ENCODE measurements at regions not wholly inside any gene's neighbourhood (a gene's known extent, or its start where the extent isn't known, plus 50 kb on each side); places are given as distances from the start of the nearest gene placed in this dataset.

DNA sequence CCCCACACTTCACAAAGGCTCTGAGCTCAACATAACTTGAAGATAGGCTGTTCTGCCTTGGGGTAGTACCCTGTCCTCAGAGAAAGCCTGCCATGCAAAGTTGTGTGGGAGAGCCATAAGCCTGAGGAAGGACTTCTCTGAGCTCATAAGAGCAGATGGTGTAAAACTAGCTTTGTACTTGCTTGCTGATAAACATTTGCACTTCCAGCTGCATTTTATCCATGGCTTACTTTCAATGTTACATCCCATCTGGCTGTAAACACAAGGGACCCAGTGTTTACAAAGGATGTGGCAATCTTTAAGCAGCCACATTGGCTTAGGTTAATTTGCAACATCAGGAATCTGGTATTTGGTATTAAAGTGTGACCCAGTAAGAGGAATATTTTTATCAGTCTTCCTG lies 258.1 kb downstream of the IPO8 start:
- peak; percentile 39 for DNase-seq (ENCODE audit: low spot score)

DNA sequence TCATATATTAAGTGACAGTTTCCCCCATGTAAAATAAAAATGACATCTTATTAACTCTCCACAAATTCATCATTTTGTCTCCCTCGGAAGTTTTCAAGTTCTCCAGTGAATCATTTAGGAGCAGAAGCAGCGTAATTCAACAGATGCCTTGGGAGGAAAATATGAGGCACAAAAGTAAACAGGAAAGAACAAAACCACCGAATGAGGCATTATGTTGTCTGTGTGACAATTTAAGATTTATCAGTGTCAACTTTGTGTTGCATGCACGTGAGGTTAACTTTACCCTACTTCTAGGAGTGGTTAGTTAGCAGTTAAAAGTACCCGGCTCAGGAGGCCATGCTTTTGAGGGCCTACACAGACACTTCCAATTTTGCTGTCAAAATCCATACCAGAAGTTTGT lies 258.6 kb downstream of the IPO8 start:
- DNase-seq (ENCODE audit: low spot score) = no peak

DNA sequence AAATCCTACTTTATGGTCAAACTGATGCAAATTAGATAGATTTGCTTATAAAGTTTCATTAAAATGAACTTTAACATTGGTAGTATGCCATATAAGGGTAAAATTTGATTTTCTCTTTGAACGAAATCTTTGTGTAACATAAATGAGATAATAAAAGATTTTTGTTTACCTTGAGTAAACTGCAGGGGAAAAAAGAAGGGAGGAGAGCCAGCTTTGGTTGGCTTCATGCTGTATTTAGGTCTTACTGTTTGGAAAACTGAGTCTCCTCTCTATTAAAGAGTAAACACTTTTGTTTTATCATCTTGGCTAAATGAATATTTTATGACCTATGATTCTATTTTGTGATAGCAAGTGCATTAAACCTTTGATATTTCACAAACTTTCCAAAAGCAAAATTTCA lies 267.6 kb downstream of the IPO8 start:
- DNase-seq (ENCODE audit: low spot score) = no peak

DNA sequence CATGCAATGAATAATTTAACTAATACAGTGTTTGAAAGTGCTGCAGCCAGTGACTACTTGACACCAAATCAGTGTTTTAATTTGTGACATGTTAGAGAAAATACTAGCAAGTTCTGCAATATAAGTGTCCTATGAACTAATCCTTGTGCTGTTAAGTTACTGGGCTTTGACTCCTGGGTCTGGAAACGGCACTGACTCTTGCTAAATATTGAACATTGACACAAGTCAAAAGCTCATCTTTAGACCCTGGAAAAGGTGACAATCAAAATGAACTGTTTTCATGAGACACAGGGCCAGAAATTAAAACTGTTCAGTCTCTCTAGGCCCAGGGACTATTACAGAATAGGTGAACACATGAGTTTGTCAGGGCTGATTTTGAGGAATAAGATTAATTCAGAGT lies 268.1 kb downstream of the IPO8 start:
- no peak for DNase-seq (ENCODE audit: low spot score)

DNA sequence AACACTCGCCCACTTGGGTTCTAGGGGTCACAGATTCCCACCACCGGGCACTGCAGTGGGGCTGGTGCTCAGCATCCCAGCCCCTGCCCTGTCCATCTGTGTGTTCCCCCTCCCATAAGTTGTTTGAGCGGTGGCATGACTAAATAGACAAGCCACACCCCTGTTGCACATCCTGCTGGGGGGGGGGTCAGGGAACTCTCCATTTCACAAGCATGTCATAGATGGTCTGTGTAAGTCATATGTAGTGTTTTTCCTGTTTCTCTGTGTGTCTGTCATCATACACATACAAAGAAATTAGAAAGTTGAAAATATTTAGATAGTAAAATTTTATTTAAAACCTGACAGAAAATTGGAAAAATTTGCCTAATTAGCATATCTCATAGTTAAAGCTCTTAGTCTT lies 270.2 kb downstream of the IPO8 start:
- DNase-seq (ENCODE audit: low spot score) = no peak

DNA sequence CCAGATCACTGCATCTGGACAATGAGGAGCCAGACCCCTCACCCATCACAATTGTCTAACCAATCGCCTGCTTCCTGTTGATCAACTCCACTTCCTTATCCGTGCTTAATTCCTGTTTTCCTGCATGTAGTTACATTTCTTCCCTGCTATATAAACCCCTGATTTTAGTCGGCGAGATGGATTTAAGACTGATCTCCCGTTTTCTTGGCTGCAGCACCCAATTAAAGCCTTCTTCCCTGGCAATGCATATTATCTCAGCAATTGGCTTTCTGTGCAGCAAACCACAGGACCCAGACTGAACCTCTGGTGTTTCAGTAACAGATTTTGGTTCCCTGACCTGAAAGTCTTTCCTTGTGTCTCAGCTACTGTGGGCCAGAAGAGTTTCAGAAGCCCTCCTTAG lies 272.3 kb downstream of the IPO8 start:
- DNase-seq (ENCODE audit: low spot score) = no peak

DNA sequence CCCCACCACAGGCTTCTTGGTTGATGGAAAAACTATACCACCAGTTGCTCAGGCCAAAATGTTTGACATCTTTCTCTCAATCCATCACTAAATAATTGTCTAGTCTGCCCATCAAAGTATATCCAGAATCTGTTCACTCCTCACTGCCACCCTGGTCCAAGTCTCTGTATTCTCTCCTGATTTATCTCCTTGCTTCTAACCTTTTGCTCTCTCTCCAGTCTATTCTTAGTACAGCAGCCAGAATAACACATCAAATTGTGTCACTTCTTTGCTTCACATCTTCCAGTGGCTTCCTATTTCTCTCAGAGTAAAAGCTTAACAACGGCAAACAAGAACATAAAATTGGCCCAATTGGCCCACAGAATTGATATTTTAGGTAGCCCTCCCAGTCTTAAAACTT lies 272.8 kb downstream of the IPO8 start:
- no peak for DNase-seq (ENCODE audit: low spot score)

DNA sequence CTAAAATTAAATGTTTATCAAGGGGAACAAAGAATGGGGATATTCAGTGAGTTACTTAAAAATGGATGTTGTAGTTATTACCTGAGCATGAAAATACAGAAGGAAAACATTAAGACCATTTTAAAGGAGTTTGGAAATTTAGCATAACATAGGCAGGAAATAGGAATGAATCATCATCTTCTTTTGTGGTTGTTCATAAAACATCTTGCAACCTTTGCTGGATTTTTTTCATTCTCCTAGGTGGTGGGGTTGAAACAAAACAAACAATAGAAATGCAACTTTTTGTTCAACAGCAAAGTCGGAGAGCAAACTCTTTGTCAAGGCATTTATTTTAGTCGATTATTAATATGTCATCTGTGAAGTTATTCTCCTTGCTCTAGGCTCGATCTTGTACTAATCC lies 275.1 kb downstream of the IPO8 start:
- no peak for DNase-seq (ENCODE audit: low spot score)

DNA sequence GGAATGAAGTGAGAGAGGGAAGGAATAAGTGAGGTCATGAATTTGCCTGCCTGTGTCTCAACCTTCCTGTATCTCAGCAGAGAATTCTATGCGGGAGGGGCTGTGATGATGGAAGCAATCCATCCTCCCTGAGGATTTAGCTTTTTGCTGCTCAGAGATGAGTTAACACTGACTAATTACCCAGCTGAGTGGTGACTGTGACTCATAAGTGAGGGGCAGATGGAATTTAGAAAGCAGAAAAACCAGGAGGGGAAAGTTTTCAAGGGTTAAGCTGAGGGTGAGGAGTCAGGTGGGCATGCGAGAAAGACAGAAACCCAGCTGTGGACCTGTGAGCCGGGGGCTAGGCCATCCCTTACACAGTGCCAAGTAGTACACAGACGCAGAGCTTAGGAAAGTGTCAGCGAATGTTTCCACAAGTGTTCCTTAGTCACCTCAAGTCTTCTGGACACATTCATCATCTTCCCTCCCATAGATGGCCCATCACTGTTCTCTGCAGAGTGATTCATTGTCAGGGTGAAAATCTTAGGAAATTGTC lies 277.9 kb downstream of the IPO8 start:
- peak; percentile 60 for DNase-seq (ENCODE audit: low spot score)

DNA sequence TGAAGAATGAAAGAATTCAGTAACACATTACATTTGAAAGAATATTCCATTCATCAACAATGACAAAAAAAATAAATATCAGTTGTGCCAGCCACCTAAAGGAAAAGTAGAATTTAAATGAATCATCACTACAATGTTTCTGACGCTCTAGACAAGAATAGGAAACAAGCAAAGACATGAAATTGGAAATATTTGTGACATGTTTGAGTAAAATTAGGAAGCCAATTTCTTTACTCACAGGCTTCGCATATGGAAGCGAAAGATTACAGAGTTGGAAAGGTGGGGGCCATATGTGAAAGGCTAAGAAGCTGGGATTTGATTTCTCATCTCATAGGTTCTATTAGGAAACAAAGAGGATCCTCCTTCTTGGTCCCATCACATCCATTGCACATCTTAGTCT lies 279.0 kb downstream of the IPO8 start:
- DNase-seq (ENCODE audit: low spot score) = no peak

DNA sequence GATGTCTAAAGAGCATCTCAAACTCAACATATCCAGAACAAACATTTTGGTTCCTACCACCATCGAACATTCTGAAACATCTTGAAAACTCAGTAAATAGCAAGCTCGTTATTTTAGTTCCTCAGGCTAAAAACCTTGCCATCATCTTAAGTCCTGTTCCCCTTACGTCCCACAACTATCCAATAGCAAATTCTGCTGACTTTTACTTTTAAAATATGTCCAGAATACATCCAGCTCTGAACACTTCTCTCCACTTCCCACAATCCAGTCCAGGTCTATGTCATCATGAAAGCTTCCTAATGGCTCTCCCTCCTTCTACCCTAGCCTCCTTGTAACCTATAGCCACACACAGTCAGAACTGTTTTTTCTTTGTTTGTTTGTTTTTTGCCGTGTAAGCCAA lies 279.9 kb downstream of the IPO8 start:
- no peak for DNase-seq (ENCODE audit: low spot score)

DNA sequence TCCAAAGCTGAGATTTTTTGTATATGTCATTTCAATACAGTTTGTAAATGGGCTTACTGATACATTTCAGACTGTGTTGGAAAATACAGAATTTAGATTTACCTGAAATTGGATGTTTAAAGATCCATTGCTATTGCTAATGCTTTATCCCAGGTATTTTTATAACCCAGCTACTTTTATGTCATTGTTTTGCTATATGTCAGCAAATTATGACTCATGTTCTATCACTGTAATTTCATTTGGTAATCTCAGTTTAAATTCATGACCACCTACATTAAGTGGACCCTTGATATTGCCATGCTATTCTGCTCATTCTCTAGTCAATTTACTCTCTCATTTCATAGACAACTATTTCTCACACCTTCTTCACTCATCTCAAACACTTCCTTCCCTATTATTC lies 281.2 kb downstream of the IPO8 start:
- DNase-seq (ENCODE audit: low spot score) = no peak

DNA sequence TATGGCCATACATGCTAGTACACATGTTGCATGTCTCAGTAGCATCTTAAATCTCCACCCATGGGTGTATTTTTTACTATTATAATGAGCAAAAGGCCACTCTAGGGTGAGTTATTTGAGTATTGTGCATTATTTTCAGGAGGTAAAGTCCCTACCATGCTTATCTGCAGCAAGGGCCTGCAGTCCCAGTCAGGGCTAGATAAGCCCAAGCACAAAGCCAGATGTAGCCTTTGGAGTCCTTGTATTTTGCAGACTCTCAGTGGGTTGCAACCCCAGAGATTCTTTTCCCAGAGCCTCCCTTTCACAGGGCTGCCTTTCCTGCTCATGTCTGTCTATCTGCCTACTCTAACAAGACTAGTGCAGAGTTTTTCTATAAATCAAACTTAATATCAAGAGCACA lies 295.3 kb downstream of the IPO8 start:
- no peak for DNase-seq (ENCODE audit: low spot score)

DNA sequence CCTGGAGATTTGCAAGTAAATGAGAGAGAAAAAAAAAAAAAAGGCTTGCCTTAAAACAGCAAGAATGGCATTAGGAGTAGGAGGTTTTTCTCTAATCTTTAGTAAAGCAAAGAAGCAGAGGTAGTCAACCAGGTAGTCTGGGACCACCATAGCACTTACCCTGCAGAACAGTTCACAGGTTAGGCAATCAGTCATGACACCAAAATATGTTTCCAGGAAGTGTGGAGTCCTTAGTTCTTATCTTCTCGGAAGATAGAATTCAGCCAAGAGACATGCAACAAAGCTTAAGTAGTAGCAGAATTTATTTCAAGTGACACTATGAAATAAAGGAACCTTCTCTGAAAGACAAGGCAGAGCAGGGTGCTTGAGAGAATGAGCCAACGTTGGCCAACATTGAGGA lies 295.8 kb downstream of the IPO8 start:
- DNase-seq (ENCODE audit: low spot score) = no peak

DNA sequence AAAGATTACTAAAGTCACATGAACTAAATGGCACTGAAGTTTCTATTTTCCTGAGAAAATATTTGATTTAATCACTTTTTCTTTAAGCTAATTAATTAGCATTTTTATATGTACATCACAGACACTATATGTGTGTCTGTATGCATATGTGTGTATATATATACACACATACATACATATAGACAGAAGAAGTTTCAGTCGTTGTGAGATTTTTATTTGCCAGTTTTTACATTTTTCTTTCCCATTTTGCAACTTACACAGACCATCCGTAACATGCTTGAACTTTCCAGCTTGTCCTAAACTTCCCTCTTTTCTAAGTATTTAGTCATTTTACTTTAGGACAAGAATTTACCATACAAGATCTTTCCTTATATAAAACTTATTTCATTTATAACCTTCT lies 299.1 kb downstream of the IPO8 start:
- no peak for DNase-seq (ENCODE audit: low spot score)

DNA sequence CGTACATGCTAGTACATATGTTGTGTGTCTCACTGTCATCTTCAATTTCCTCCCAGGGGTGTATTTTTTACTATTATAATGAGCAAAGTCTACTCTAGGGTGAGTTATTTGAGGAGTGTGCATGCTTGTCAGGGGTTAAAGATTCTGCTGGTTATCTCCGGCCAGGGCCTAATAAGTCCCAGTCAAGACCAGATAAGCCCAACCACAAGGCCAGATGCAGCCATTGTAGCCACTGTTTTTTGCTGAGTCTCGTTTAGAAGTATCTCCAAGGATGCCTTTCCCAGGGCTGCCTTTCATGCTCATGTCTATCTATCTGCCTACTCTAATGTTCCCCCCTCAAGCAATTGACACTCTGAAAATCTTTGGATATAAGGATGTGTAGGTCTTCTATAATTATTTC lies 300.5 kb downstream of the IPO8 start:
- DNase-seq (ENCODE audit: low spot score) = no peak

DNA sequence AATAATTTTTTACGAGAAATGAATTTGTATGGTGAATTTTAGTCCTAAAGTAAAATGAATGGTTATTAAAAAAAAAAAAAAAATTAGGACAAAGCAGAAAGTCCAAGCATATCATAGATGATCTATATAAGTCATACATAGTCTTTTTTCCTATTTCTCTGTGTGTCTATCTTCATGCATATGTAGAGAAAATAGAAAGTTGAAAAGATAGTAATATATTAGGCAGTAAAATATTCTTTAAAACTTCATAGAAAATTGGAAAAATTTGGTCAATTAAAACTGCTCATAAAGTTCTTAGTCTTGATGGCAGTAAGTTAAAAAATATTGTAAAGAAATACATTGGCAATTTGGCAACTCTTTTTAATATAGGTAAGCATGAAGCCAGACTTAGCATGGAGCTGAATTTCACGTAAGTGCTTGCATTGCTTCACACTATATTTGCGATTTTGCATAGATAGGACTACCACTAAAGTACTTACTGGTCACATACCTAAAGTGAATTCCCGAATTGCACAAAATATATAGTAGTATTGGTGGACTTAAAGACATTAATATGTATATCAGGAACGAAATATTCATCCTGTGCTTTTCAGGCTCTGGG lies 303.8 kb downstream of the IPO8 start:
- DNase-seq (ENCODE audit: low spot score) = no peak

DNA sequence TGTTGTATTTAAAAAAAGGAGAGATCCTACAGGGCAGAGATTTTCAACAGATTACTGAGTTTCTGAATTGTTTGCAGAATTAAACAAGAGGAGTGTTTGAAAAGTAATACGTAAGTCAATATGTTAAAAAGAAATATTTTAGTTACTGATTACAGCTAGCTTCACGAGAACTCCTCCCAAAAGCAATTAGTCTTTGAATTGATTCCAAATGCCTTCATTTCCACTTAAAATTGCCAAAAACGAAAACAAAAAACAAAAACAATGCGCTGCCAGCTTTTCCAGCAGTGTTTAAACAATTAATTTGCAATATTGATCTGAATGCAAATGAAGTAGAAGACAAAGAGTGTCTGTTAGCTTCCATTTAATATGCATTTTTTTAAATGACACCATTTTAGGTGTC lies 310.0 kb downstream of the IPO8 start:
- no peak for DNase-seq (ENCODE audit: low spot score)

DNA sequence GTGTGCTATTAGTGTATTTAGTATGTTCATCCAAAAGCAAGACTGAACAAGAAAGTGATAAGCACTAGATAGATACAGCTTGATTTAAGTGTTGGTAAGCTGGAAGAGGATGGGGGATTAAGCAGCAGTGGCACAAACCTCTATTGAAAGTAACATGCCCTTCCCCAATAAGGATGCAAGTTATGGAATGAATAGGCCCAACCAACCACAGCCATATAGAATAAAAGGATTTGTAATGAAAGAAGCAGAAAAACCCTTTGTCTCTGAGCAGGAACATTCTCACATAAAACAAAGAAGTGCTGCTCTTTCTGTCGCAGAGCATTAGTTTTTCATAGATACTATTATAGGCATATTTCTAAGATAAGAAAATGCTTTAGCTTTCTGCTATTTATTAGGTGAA lies 310.7 kb downstream of the IPO8 start:
- DNase-seq (ENCODE audit: low spot score) = no peak

DNA sequence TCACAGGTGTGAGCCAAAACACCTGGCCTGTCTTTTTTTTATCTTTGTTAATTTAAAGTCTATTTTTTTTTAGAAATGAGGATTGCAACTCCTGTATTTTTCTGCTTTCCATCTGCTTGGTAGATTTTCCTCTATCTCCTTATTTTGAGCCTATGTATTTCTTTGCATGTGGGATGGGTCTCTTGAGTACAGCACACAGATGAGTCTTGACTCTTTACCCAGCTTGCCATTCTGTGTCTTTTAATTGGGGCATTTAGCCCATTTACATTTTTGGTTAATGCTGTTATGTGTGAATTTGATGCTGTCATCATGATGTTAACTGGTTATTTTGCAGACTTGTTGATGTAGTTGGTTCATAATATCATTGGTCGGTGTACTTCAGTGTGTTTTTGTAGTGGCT lies 317.4 kb downstream of the IPO8 start:
- no peak for DNase-seq (ENCODE audit: low spot score)

DNA sequence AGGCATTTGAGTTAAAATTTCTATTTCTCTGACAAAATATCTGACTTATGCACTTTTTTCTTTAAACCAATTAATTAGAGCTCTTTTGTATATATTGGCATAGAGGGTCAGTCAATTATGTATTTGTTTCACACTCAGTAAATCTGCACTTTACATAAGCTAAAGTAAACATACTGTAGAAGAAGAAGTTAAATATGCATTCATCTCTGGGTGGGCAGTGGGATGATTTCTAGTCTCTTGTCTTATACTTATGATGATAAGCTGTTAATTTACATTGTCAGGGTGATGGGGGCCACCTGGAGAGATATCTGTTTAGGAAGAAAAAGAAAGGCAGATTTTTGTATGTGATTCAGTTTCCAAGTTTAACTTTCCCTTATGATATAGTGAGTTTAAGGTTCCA lies 330.8 kb downstream of the IPO8 start:
- DNase-seq (ENCODE audit: low spot score) = no peak

DNA sequence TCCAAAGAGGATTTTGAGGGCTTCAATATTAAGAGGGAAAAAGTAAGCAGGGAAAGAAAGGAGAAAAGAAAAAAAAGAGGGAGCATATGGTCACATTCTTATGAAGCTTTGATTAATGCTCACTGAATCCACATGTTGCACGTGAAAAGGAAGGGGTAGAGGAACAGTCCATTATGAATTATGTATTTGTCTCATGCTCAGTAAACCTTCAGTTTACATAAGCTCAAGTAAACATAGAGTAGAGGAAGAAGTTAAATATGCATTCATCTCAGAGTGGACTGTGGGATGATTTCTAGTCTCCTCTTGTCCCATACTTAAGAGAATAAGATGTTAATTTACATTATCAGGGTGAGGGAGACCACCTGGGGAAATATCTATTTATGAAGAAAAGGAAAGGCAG lies 334.5 kb downstream of the IPO8 start:
- no peak for DNase-seq (ENCODE audit: low spot score)

DNA sequence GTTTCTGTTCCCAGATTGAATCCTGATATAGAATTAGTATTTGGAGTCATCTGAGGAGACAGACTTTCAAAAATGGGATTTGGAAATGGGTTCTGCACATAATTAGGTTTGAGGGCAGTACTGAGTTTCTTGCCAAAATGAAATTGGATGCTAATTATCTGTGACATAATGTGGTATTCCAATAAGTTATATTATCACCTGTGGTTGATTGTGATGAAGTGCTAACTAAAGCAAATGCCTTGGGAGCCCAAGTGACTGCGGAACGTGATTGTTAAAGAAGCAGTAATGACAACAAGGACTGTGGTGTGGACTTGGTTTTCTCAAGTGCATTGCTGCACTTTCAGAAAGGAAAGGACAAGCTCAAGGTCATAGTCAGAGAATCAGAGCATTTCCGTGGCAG lies 337.0 kb downstream of the IPO8 start:
- no peak for DNase-seq (ENCODE audit: low spot score)

DNA sequence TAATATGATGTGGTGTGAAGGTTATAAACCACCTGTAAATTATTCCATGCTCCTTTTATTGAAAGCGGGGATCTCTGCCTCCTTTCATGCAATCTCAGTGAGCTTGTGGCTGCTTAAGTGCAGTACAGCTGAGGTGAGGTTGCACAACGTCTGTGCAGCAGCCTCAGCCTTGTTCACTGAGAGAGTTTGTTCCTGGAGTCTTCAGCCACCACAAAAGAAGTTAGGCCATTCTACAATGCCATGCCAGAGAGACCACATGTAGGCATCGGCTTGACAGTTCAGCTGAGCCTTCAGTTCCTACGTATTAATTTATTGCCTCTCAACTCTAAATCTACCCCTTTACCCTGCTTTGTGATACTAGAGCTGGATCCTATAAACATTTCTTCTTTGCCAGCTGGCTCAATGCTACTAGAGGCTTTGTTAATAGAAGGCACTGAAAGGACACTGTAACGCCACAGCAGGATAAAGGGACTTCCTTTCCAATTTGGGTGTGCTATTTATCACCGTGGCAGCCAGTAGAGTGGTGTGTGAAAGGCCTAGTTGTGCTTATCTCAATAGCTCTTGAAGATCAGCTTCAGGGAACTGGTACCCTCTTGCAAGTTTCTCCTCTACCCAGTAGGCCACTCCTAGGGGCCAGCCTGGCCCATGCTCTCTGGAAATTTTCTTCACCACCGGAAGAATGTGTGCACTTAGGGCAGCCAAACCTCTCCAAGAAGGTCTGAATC lies 337.7 kb downstream of the IPO8 start:
- no peak for DNase-seq (ENCODE audit: low spot score)
